Right lung (tissue), 2 donors: ENCODE measurements at regions not wholly inside any gene's neighbourhood (a gene's known extent, or its start where the extent isn't known, plus 50 kb on each side); places are given as distances from the start of the nearest gene placed in this dataset.
"Not testable (repeated sequence)": the region's sequence is repeated elsewhere in the genome, so short reads cannot be mapped to it uniquely, and the experiment has no call there.

Source experiments
- DNase-seq, 2 donors: peaks; one replicate each; pipeline ENCODE4 v3.0.0-alpha.2; 2013

DNA sequence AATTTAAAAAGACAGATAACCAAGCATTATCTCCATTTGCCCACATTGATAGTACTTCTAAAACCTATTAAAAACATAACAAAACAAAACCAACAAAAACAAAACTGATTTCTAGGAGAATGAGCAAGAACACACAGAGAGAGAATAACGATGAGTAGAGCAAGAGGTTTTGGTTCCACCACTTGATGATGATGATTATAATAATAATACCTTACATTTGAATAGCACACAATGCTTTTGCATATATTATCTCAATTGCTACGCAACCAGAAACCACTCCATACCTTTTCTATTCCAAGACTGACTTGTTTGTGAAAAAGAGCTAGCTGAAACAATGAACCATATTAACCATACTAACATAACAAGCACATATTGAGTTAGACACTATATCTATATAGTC, 1090.9 kb downstream of the SH3BGRL start:
- no peak for DNase-seq

- DNase-seq: no peak
Observed at GRCh38 chrX:82320569-82320968, 1118.7 kb downstream of the SH3BGRL start.

- DNase-seq: no peak
Observed at GRCh38 chrX:82333575-82333974, 1131.7 kb downstream of the SH3BGRL start.

- peak in 1 of 2 donors; percentile 9 for DNase-seq
Observed at GRCh38 chrX:82335772-82336171, 1133.9 kb downstream of the SH3BGRL start.

- DNase-seq: no peak
Observed at GRCh38 chrX:82342531-82342930, 1140.6 kb downstream of the SH3BGRL start.

DNA sequence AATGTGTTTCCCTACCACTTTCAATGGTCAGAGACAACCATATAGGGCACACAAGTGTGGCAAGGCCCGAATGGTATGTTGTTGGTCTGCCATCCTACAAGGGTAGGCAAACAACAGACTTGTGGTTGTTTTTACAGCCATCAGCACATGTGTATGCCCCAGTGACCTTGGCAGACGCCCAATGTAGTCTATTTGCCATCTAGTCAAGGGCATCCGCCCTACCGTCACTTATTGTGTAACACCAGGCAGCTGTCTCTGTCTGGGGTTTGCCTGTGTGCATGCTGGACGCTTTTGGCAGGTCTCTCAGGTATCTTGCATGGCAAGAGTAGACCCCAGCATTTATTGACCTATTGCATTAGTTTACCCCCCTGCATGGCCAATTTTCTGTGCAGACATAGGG, 1145.5 kb upstream of the POU3F4 start:
- no peak for DNase-seq

- DNase-seq: no peak
Observed at GRCh38 chrX:82362990-82363389, 1145.1 kb upstream of the POU3F4 start.

- DNase-seq: no peak
Observed at GRCh38 chrX:82370978-82371646, 1137.0 kb upstream of the POU3F4 start.

GRCh38 chrX:82384401-82384800, 1123.7 kb upstream of the POU3F4 start:
- no peak for DNase-seq

DNA sequence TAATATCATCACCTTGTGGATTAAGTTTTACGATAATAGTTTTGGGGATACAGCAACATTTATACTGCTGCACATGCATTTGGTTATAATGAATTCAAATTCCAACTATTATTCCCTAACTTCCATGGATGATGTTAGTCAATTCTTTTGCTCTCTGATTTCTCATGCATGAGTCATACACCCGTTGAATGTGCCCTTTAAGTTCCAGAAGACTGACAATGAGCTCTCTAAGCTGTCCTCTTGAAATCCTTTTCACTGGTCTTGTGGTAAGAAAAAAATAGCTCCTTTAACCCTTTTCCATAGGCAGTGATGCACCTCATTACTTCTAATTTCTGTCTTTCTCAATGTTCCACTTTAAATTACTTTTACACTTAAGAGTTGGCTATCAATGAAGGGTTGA, 1095.2 kb upstream of the POU3F4 start:
- no peak for DNase-seq

DNA sequence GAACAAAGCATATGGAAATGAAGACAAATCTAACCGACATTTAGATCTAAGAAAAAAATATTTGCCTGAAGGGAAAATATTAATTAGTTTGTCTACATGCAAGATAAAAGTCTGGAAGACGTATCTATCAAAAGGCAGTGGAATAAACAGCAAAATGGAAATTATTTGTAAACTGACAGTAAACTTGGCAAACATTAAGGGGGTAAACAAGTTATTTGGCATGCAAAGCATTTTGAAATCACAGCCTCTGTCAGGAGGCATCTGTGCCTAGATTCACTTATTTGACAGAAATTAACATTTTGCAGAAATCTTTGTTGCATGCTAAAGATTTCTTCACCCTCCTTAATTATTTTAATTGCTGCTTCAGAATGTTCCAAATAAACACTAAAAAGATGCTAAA, 1065.8 kb upstream of the POU3F4 start:
- DNase-seq: no peak

GRCh38 chrX:82451725-82452124, 1056.4 kb upstream of the POU3F4 start:
- no peak for DNase-seq

GRCh38 chrX:82455852-82456251, 1052.2 kb upstream of the POU3F4 start:
- not testable (repeated sequence) for DNase-seq

DNA sequence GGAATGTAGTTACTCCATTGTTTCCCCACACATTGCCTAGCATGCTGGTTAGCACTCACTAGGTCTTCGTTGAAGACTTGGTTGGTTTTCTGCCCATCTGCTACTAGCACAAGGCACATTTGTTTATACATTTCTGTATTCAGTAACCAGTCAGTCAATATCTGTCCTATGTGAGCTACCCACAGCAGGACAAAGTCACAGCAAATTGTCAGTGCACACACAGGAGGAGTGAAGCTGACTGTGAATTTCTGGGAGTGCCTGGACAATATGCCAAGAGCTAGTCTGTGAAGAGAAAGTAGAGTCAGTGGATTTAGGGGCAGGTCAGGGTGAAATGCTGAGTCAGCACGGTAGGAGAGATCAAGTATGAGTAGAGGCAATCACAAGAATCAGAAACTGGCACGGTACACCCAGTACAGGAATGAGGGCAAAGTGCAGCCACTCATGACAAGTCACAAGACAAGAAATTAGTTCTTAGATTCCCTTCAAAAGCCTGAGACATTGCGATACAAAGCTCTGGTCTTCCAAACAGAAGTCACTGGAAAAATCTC, 1049.8 kb upstream of the POU3F4 start:
- no peak for DNase-seq

DNA sequence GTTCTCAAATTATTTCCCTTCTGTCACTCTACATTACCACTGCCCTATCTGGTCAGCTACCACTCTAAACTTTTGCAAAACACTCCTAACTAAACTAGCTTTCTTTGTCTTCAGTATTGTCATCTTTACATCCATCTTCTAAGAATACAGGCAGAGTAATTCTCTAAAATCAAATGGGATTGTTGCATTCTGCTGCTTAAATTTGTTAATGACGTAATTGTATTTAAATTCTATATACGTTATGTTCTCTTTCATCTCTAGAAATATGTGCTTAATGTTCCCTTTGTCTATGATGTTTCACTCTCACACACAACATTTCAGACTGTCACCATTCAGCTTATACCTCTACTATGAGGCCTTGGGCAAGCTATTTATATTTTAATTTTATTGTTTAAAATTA, 1041.1 kb upstream of the POU3F4 start:
- no peak for DNase-seq
